ENCODE measurements at regions not wholly inside any gene's neighbourhood (a gene's known extent, or its start where the extent isn't known, plus 50 kb on each side); places are given as distances from the start of the nearest gene placed in this dataset.
A peak's percentile ranks its signal among the peaks of the same experiment; 100 is the strongest.

DNA sequence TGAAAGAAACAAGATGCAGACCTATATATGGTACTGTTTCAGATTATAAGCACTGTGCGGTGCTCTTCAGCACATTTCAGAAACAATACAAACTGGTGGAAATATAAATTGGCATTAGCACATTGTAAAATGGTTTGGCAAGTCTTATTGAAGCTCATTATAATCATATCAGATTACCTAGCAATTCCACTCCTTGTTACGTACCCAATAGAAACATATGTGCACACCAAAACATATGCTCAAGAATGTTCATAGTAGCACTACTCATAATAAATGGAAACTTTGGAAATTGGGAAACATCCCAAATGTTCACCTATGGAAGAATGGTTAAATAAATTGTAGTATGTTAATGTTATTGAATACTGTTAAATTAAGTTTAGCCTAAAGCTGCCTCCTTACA, 54.9 kb upstream of the PLEKHG1 start:
- Histone ChIP-seq H3K9ac (no peak overlapping the region), H3K9me3 (ENCODE audit: control insufficient read depth, low read length) (no peaks in the 10 kb centered on the region), H3K4me2 (ENCODE audit: low read length) (no peak overlapping the region), H3K4me1 (peaks cover 34% of the 10 kb centered on the region), H2AFZ (no peak overlapping the region), H3K36me3 (ENCODE audit: control insufficient read depth, insufficient read depth, low read length) (no peaks in the 10 kb centered on the region), H3K27me3 (ENCODE audit: control insufficient read depth, insufficient read depth, low read length) (no peaks in the 10 kb centered on the region), H3K79me2 (no peaks in the 10 kb centered on the region), H3K27ac (no peak overlapping the region), H3K4me3 (ENCODE audit: low read depth, low read length) (no peak overlapping the region)
- TF ChIP-seq, protein P1, sequence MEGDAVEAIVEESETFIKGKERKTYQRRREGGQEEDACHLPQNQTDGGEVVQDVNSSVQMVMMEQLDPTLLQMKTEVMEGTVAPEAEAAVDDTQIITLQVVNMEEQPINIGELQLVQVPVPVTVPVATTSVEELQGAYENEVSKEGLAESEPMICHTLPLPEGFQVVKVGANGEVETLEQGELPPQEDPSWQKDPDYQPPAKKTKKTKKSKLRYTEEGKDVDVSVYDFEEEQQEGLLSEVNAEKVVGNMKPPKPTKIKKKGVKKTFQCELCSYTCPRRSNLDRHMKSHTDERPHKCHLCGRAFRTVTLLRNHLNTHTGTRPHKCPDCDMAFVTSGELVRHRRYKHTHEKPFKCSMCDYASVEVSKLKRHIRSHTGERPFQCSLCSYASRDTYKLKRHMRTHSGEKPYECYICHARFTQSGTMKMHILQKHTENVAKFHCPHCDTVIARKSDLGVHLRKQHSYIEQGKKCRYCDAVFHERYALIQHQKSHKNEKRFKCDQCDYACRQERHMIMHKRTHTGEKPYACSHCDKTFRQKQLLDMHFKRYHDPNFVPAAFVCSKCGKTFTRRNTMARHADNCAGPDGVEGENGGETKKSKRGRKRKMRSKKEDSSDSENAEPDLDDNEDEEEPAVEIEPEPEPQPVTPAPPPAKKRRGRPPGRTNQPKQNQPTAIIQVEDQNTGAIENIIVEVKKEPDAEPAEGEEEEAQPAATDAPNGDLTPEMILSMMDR (IDR thresholded peaks at IDR 0.05): no peak

DNA sequence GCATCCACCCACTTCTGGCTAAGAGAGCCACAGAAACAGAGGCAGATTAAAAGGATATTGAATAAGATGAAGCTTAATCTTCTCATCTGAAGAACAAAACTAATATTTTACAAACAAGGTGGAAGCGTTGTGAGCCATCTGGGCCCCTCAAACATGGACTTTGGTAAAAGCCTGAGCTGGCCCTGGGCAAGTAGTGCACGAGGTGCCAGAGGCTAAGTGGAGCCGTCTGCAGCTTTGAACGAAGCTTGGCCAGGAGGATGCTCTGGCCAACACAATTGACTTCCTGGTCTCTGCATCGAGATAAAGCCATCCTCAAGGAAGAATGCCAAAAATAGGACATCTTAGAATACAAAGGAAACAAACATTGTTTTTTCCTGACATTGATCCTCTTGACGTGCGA, 53.2 kb upstream of the PLEKHG1 start:
- no peak overlapping the region for H3K4me2 ChIP-seq (ENCODE audit: low read length)
- no peak overlapping the region for H3K9ac ChIP-seq

DNA sequence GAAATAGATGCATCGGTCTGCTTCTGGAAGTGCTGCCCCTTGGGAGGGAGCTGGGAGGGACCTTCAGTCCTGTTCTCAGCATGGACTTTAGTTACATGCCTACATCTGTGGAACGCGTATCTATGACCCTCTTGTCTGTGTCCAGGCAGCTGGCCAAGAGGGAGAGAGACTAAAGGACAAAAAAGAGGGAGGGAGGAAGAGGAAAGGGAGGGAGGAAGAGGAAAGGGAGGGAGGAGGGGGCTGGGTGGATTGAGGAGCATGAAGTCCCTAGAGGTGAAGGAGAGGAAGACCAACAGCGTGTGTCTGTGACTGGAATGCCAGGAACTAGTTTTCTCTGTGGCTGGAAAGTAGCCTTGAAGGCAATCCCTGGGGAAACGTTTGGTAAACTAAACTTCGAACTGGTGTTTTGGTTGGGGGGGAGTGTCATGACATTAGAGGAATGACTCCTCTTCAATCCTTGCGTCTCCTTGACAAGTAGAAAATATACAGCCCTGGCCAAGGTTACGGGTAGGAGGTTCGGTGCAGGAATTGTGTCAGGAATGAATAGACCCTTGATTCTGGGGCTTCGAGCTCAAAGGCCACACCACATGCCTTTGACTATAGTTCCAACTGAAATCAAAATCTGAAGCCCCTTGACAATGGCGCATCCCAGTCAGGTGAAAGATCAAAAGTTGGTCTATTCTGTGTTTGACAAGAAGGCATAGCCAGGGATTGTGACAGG, 52.0 kb upstream of the PLEKHG1 start:
- H3K9ac ChIP-seq: no peak overlapping the region
- H3K27me3 ChIP-seq (ENCODE audit: control insufficient read depth, insufficient read depth, low read length): no peaks in the 10 kb centered on the region
- no peaks in the 10 kb centered on the region for H3K79me2 ChIP-seq
- TF ChIP-seq, protein P1 (IDR thresholded peaks at IDR 0.05): no peak
- peaks cover 27% of the 10 kb centered on the region for H3K4me1 ChIP-seq
- H2AFZ ChIP-seq: peak overlapping the region; percentile 68
- H3K36me3 ChIP-seq (ENCODE audit: control insufficient read depth, insufficient read depth, low read length): no peaks in the 10 kb centered on the region
- H3K4me2 ChIP-seq (ENCODE audit: low read length): no peak overlapping the region
- H3K9me3 ChIP-seq (ENCODE audit: control insufficient read depth, low read length): no peaks in the 10 kb centered on the region
- H3K27ac ChIP-seq: peak overlapping the region; percentile 55
- H3K4me3 ChIP-seq (ENCODE audit: low read depth, low read length): no peak overlapping the region

More for the DNA sequence above, 53.2 kb upstream of the PLEKHG1 start:
- Histone ChIP-seq H3K4me1 (peaks cover 34% of the 10 kb centered on the region), H3K9me3 (ENCODE audit: control insufficient read depth, low read length) (no peaks in the 10 kb centered on the region), H2AFZ (peak overlapping the region; percentile 68), H3K4me3 (ENCODE audit: low read depth, low read length) (no peak overlapping the region), H3K79me2 (no peaks in the 10 kb centered on the region), H3K36me3 (ENCODE audit: control insufficient read depth, insufficient read depth, low read length) (no peaks in the 10 kb centered on the region), H3K27ac (peak overlapping the region; percentile 55), H3K27me3 (ENCODE audit: control insufficient read depth, insufficient read depth, low read length) (no peaks in the 10 kb centered on the region)
- TF ChIP-seq, protein P1 (IDR thresholded peaks at IDR 0.05): no peak

DNA sequence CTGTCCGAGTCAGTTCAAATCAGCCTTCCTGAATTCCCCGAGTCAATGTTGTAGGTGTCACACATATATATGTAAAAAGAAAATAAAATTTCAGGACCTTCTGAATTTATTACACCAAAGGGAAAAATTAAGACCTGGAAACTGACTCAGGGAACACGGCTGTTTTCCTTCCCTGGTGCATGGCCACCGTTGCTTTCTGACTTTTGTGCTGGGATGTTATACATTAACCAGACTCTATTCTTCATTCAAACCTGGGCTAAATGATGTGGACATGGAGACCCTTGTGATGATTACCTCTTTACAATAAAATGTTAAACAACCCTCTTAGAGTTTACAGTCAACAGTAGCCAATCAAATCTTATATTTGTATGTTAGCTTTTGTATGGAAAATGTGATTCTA, 51.4 kb upstream of the PLEKHG1 start:
- no peak overlapping the region for H3K4me3 ChIP-seq (ENCODE audit: low read depth, low read length)
- H3K4me1 ChIP-seq: peaks cover 27% of the 10 kb centered on the region
- no peak overlapping the region for H2AFZ ChIP-seq
- H3K27ac ChIP-seq: no peak overlapping the region
- no peak overlapping the region for H3K4me2 ChIP-seq (ENCODE audit: low read length)
- TF ChIP-seq, protein P1 (IDR thresholded peaks at IDR 0.05): no peak
- no peak overlapping the region for H3K9ac ChIP-seq
- no peaks in the 10 kb centered on the region for H3K36me3 ChIP-seq (ENCODE audit: control insufficient read depth, insufficient read depth, low read length)
- no peaks in the 10 kb centered on the region for H3K27me3 ChIP-seq (ENCODE audit: control insufficient read depth, insufficient read depth, low read length)
- no peaks in the 10 kb centered on the region for H3K9me3 ChIP-seq (ENCODE audit: control insufficient read depth, low read length)
- no peaks in the 10 kb centered on the region for H3K79me2 ChIP-seq

DNA sequence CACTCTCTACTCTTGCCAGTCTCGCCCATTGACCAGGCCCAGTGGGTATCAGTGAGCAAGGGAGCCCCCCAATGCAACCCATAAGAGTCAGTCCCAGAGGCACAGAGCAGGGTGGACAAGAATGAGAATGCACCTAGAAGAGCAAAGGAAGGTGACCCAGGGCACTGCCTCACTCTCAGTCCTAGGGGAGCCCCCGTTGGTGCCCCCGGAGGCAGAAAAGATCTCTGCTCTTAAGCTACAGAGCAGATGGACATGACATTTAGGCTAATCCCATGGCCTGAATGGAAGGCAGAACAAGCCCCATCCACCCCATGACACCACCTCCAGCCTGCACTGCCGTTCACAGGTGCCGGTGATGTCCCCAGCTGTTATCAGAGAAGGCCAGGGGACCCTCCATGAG, 50.7 kb upstream of the PLEKHG1 start:
- peak overlapping the region; percentile 67 for H2AFZ ChIP-seq
- no peaks in the 10 kb centered on the region for H3K9me3 ChIP-seq (ENCODE audit: control insufficient read depth, low read length)
- no peak overlapping the region for H3K9ac ChIP-seq
- no peak overlapping the region for H3K4me3 ChIP-seq (ENCODE audit: low read depth, low read length)
- TF ChIP-seq, protein P1 (IDR thresholded peaks at IDR 0.05): no peak
- no peaks in the 10 kb centered on the region for H3K36me3 ChIP-seq (ENCODE audit: control insufficient read depth, insufficient read depth, low read length)
- H3K4me1 ChIP-seq: peaks cover 29% of the 10 kb centered on the region
- no peak overlapping the region for H3K27ac ChIP-seq
- H3K79me2 ChIP-seq: no peaks in the 10 kb centered on the region
- no peak overlapping the region for H3K4me2 ChIP-seq (ENCODE audit: low read length)
- no peaks in the 10 kb centered on the region for H3K27me3 ChIP-seq (ENCODE audit: control insufficient read depth, insufficient read depth, low read length)
